SK-N-DZ (cell line): ENCODE measurements at regions not wholly inside any gene's neighbourhood (a gene's known extent, or its start where the extent isn't known, plus 50 kb on each side); places are given as distances from the start of the nearest gene placed in this dataset.
"Not testable (repeated sequence)": the region's sequence is repeated elsewhere in the genome, so short reads cannot be mapped to it uniquely, and the experiment has no call there.

Experiments used
- DNase-seq: peaks from one replicate; pipeline ENCODE4 v3.0.0-alpha.2; 2015; ENCODE audit warnings: low spot score

DNA sequence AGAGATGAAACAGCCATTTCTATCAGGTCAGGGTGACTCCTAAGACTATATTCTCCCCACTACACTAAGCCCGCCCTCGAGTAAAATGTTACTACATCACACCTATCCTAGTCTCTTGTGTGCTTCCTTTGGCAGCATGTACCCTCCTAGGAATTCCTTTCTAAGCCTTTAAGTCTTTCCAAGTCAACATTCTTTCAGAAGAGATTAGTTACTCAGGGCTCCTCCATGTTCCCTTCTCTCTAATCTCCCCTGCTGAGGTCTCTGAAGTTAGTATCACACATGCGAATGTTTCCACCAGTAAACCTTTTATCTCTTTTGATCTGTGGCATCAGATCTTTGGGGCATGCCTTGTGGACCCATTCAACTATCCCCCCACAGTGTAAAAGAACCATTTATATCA is 873.7 kb upstream of the FAT3 start:
- no peak for DNase-seq

DNA sequence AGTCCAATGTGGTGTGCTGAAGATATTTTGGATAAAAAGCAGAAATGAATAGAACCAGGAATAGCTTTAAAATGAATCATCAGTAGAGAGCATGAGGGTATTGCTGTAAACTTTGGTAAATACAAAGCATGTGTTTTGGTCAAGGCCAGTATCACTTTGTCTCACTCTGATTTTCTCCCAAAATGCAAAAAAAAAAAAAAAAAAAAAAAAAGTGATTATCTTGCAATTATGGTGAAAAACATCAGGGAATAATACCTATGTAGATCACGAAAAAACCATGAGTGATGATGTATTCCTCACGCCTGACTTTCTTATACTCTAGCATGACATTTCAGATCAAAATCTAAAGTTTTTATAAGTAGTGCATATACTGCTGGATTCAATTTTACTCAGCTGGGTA is 897.9 kb upstream of the FAT3 start:
- no peak for DNase-seq

- DNase-seq, result no peak
Observed at GRCh38 chr11:91326280-91326679, 898.3 kb upstream of the FAT3 start.

- DNase-seq, result no peak
Observed at GRCh38 chr11:91314521-91314920, 910.1 kb upstream of the FAT3 start.

DNA sequence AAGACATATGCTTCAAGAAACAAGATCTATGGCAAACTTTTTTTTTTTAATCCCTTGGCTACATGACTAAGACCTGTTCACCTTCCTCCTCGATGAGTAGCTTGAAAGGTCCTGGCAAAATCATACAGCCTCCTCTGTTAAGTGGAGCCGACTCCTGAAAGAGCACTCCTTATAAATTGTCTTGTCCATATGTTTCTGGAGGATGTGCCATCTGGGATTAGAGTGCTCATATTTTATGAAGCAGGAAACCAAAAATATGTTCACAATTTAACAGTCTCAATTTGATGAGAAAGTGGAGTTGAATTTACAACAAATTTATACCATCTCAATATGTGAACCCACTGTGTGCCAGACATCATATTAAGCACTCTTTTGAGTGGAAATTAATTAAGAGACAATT is 912.1 kb upstream of the FAT3 start:
- DNase-seq, result no peak

GRCh38 chr11:91310085-91310484 is 914.5 kb upstream of the FAT3 start:
- no peak for DNase-seq

GRCh38 chr11:91308069-91308468 is 916.5 kb upstream of the FAT3 start:
- DNase-seq, result no peak

DNA sequence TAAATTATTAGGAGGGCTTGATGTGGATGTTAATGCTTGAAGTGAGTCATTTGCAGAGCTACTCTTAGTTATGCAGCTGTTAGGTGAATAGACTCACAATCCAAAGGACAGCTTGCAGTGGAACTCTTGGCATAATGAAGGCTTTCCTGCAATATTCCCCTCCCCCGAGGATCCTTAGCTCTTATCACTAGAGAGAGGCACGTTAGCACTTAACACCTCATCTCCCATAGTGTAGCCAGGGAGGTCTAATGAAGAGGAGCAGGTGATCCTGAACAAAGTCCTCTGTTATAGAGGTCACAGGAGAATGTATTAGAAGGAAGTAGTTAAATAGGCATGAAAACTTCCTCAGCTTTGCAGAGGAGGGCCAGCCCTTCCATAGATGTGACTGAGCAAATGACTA is 919.2 kb upstream of the FAT3 start:
- DNase-seq, result no peak

DNA sequence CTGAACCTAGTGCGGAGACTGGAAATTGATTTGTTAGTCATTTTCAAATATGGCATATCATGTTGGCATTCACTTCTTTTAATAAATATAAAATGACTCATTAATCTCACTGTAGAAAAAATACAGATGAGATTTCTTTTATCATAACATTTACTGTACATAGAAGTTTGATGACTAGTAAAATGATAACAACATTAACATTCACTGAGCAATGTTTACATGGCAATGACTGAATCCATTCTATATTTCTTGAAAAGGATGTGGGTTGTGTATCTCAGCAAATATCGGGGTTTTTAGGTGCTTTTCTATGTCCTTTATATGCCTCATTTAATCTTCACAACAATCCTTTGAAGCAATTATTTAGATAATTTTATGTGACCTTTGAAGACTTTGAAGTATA is 920.9 kb upstream of the FAT3 start:
- no peak for DNase-seq

DNA sequence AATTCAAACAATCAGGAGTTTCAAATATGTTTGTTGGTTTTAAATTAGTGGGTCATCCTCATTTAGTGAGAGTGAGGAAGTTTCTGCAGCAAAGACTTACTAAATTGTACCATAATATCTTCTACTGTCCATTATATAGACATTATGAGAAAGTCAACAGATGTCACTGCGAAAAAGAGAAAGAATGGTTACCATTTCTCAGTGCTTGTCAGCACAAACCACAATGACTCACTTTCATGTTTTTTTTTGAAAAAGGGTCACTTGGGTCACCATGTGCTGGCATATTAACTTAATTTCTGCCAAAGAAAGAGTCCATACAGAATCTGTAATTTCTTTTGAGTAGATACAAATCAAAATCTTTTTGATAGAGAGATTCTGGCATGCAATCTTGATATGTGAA is 924.6 kb upstream of the FAT3 start:
- no peak for DNase-seq

GRCh38 chr11:91296629-91297028 is 928.0 kb upstream of the FAT3 start:
- no peak for DNase-seq

GRCh38 chr11:91295591-91295990 is 929.0 kb upstream of the FAT3 start:
- DNase-seq, result no peak

GRCh38 chr11:91293119-91293518 is 931.5 kb upstream of the FAT3 start:
- no peak for DNase-seq

DNA sequence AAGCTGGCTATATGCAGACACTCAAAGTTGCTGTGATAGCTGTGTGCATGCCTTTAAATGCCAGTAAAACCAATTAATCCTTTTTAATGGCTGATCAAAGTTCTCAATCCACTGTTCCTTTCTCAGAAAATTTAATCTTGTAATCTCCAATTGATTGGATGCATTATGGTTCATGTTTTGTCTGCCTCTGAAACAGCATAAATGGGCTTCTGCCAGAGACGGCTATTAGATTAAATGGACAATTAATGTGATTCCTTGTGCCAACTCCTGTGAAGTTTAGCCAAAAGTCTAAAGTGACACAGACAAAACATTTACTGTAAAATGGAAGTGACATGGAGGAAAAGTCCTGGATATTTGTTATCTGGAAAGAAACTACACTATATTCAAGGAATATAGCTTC is 952.5 kb upstream of the FAT3 start:
- DNase-seq, result peak; percentile 45

- not testable (repeated sequence) for DNase-seq
Observed at GRCh38 chr11:91268512-91269295, 955.9 kb upstream of the FAT3 start.

DNA sequence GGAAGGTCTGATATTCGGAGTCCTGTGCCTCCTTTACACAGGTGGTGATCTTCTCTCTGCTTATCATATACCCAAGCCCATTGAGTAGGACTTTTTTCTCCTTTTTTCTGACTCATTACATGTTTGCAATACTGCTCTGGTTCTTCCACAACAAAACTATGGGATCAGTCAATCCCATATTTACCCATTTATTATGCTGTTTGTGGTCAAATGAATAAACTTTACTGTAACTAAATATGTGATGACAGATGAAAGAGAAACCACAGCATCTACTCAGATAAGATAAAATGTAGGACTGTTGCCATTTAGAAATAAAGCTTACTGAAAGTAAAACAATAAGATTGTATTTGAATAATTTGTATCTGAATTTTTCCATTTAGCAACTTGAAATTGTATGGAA is 958.7 kb upstream of the FAT3 start:
- no peak for DNase-seq

DNA sequence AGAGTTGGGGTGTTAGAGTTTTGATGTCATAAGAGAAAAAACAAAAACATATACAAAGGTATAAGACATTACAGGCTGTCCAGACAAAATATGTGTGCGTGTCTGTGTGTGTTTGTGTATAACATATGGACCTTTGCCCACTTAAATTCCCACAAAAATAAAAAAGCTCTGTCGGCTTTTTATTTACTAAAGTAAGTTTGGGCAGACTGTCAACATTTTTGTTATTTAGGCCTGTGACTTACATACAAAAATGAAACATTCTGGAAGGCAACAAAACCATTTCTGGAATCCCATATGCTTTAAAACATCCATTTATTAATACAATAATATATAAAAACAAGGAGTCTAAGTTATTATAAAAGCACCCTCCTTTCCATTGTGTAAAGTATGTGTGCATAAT is 960.1 kb upstream of the FAT3 start:
- DNase-seq, result no peak

DNA sequence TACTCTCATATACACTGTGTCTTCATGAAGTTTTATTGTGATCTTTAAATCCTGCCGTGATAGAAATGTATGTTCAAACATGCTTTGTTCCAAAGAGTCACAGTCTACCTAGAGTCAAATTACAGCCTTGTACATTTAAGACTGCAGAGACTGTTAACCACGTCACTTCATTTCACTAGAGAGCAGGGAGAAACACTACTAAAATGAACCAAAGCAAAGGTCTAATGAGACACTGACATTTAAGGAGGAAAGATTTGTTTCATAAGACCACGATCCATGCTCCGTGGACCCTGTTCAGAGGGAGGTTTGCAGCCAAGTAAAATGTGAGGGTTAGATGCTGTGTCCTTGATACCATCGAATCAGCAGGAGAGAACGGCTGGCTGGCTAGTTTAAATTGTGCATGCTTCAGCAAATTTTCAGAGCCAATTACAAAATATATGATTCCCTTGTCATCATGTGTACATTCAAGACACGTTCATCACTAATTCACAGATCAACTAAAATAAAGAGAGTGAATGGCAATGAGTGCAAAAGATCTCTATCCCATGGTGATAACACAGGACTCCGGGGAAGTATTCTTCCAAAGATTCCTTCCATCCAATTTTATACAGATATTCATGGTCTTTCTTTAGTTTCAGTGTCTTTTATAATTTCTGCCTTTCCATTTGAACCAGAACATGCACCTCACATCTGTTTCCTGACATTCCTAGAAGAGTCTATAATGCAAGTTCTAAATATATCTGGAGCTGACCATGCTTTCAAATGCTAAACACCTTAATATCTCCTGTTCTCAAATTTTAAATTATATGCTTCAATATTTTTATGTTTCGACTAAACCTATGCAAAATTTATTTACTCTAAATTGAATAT is 960.9 kb upstream of the FAT3 start:
- DNase-seq, result peak; percentile 35

DNA sequence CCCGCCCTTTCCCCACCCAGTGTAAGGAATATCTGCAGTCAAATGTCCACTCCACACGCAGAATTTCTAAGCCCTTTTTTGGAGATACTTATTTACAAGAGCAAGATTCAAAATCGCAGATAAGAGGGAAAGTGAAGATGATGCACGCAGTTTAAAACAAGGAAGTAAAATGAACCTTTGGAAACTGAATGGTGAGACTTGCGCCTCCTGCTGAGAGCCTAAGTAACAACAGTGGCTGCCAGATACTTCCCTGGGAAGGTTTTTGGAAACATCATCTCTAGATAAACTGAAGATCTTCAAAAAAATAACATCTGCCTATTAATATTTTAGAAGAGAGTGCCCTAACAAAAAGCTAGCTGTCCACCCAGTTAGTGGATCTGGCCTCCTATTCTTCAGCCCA is 963.1 kb upstream of the FAT3 start:
- no peak for DNase-seq

GRCh38 chr11:91258876-91259275 is 965.7 kb upstream of the FAT3 start:
- DNase-seq, result no peak

- no peak for DNase-seq
Observed at GRCh38 chr11:91257667-91258066, 967.0 kb upstream of the FAT3 start.

DNA sequence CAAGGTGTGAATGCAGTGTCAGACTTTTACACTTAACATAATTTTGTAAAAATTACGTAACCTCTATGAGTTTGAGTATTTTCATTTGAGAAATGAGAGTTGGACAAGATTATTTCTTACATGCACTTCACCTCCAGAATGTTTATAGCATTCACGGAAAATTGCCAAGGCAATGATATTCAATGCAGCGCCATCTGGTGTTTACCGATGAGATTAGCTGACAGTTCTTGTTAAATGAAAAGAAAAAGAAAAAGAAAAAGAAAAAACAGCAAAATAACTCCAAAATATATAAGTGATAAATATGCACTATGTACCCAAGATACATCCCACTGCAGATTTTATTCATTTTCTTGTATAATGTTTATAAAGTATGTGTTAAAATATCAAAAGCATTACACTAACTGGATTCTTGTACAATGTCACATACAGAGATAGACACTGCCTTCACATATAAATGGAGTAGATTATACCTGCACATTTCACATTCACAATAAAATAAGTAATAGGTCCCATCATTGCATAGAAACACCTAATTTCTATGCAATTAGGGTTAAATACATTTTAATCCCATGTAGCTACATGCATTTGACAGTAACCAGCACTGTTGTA is 976.3 kb upstream of the FAT3 start:
- DNase-seq, result peak; percentile 62
